Mesenchymal stem cell (in vitro differentiated cells and primary cell): ENCODE measurements at regions not wholly inside any gene's neighbourhood (a gene's known extent, or its start where the extent isn't known, plus 50 kb on each side); places are given as distances from the start of the nearest gene placed in this dataset.

Source experiments
- DNase-seq: peaks from one replicate; pipeline ENCODE4 v3.0.0-alpha.2; 2013
- H2AFZ ChIP-seq: one replicate; pipeline ENCODE4 v1.6.1; 2013; ENCODE audit warnings: low read depth, mild to moderate bottlenecking, control low read depth, inconsistent platforms, low read length, moderate library complexity
- H2AK5ac ChIP-seq: 2 replicates; pipeline ENCODE4 v1.6.1; 2013; ENCODE audit warnings: low read length, moderate library complexity, mild to moderate bottlenecking, inconsistent platforms; ENCODE audit not compliant: severe bottlenecking
- H2BK120ac ChIP-seq: one replicate; pipeline ENCODE4 v1.6.1; 2013; ENCODE audit warnings: low read depth, mild to moderate bottlenecking, inconsistent platforms, low read length, moderate library complexity
- H2BK12ac ChIP-seq, 2 experiments: one replicate each; pipeline ENCODE4 v1.6.1; 2013; ENCODE audit warnings: inconsistent platforms in 2 of 2, low read length in 2 of 2, mild to moderate bottlenecking in 2 of 2, moderate library complexity in 2 of 2, control low read depth in 1 of 2
- H2BK15ac ChIP-seq: one replicate; pipeline ENCODE4 v1.6.1; 2013; ENCODE audit warnings: mild to moderate bottlenecking, low read depth, inconsistent platforms; ENCODE audit not compliant: poor library complexity, severe bottlenecking
- H2BK5ac ChIP-seq: 2 replicates; pipeline ENCODE4 v1.6.1; 2013; ENCODE audit warnings: low read depth, mild to moderate bottlenecking, low read length, control low read depth, inconsistent platforms; ENCODE audit not compliant: poor library complexity, severe bottlenecking
- H3K14ac ChIP-seq, 2 experiments: one replicate each; pipeline ENCODE4 v1.6.1; 2013; ENCODE audit warnings: inconsistent platforms in 2 of 2, low read length in 2 of 2, control low read depth in 1 of 2, mild to moderate bottlenecking in 1 of 2, moderate library complexity in 1 of 2
- H3K18ac ChIP-seq, 2 experiments: one replicate each; pipeline ENCODE4 v1.6.1; 2013; ENCODE audit warnings: inconsistent platforms in 2 of 2, low read length in 2 of 2, control low read depth in 1 of 2, low read depth in 1 of 2, mild to moderate bottlenecking in 1 of 2
- H3K23ac ChIP-seq, 2 experiments: one replicate each; pipeline ENCODE4 v1.6.1; 2013; ENCODE audit warnings: inconsistent platforms in 2 of 2, low read length in 2 of 2, mild to moderate bottlenecking in 2 of 2, moderate library complexity in 2 of 2, control low read depth in 1 of 2
- H3K27ac ChIP-seq: 2 replicates; pipeline ENCODE4 v1.5.1; 2013; ENCODE audit warnings: mild to moderate bottlenecking, moderate library complexity, low read length, control low read depth, inconsistent platforms; ENCODE audit not compliant: poor library complexity, severe bottlenecking
- H3K27me3 ChIP-seq, 2 experiments: 2 replicates each; pipeline versions ENCODE4 v1.6.1 to v1.7.0; 2013; ENCODE audit warnings: low read length in 2 of 2, mild to moderate bottlenecking in 2 of 2, moderate library complexity in 2 of 2, control low read depth in 1 of 2, inconsistent platforms in 1 of 2; ENCODE audit not compliant: control insufficient read depth in 1 of 2, insufficient read depth in 1 of 2
- H3K36me3 ChIP-seq, 2 experiments: 2 replicates each; pipeline versions ENCODE4 v1.6.1 to v1.7.0; 2013; ENCODE audit warnings: low read length in 2 of 2, control low read depth in 1 of 2, inconsistent platforms in 1 of 2, low read depth in 1 of 2, mild to moderate bottlenecking in 1 of 2; ENCODE audit not compliant: insufficient read depth in 2 of 2, control insufficient read depth in 1 of 2
- H3K4ac ChIP-seq, 2 experiments: one replicate each; pipeline ENCODE4 v1.6.1; 2013; ENCODE audit warnings: inconsistent platforms in 2 of 2, low read length in 2 of 2, mild to moderate bottlenecking in 2 of 2, moderate library complexity in 2 of 2, control low read depth in 1 of 2, low read depth in 1 of 2
- H3K4me1 ChIP-seq: 2 replicates; pipeline ENCODE4 v1.6.1; 2013; ENCODE audit warnings: low read depth, low read length, control low read depth; ENCODE audit not compliant: control insufficient read depth, insufficient read depth
- H3K4me2 ChIP-seq: 2 replicates; pipeline ENCODE4 v1.6.1; 2013; ENCODE audit warnings: low read length, mild to moderate bottlenecking, inconsistent platforms; ENCODE audit not compliant: poor library complexity, severe bottlenecking
- H3K4me3 ChIP-seq, 2 experiments: 2 replicates each; pipeline versions ENCODE4 v1.5.1 to v1.7.0; 2013; ENCODE audit warnings: low read length in 2 of 2, mild to moderate bottlenecking in 2 of 2, control low read depth in 1 of 2, low read depth in 1 of 2; ENCODE audit not compliant: insufficient read depth in 1 of 2
- H3K79me1 ChIP-seq: replicated peaks from 2 replicates; pipeline ENCODE4 v1.6.1; 2013; ENCODE audit warnings: mild to moderate bottlenecking, control low read depth, low read length, inconsistent platforms; ENCODE audit not compliant: poor library complexity, severe bottlenecking
- H3K9ac ChIP-seq: 2 replicates; pipeline ENCODE4 v1.7.0; 2013; ENCODE audit warnings: mild to moderate bottlenecking, low read length, moderate library complexity
- H3K9me3 ChIP-seq: 2 replicates; pipeline ENCODE4 v1.7.0; 2013; ENCODE audit warnings: mild to moderate bottlenecking, low read length; ENCODE audit not compliant: control insufficient read depth
- H4K8ac ChIP-seq: one replicate; pipeline ENCODE4 v1.6.1; 2013; ENCODE audit warnings: inconsistent platforms, mild to moderate bottlenecking, low read length, moderate library complexity
- H4K91ac ChIP-seq: one replicate; pipeline ENCODE4 v1.6.1; 2013; ENCODE audit warnings: mild to moderate bottlenecking, low read length, inconsistent platforms
- WGBS: methylation state at CpG from one replicate; pipeline ENCODE4 v1.1.7; 2013; ENCODE audit warnings: mixed read lengths; 5-methylcytosine and 5-hydroxymethylcytosine counted together

DNA sequence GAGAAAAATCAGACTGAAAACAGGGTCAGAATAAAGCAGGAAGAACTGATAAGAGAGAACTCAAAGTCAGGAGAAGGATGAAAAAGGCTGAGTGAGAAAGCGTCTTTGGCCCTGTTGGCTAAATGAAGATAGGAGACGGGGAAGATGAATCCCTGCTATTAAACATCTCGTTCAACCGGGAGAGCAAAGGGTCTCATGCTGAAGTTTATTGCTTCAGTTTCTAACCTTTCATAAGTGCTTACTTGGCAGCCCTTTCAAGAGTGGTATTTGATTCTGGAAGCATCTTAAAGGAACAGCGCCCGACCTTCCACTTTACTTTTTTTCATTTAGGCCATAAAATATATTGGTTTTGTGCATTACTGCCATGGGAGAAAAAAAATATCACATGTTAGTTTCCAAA lies 288.3 kb upstream of the RBFOX1 start:
- H3K18ac ChIP-seq: no peak overlapping the region
- H3K27me3 ChIP-seq: no peaks in the 10 kb centered on the region
- H3K4me2 ChIP-seq: no peak overlapping the region
- no peak overlapping the region for H2BK5ac ChIP-seq
- no peak overlapping the region for H3K14ac ChIP-seq
- H3K9ac ChIP-seq: no peak overlapping the region
- H2BK15ac ChIP-seq: no peak overlapping the region
- H3K4me3 ChIP-seq: no peak overlapping the region
- H2BK120ac ChIP-seq: no peak overlapping the region
- no peak overlapping the region for H3K23ac ChIP-seq
- H3K36me3 ChIP-seq: no peaks in the 10 kb centered on the region
- DNase-seq: no peak
- peaks cover 13% of the 10 kb centered on the region for H3K9me3 ChIP-seq
- H2BK12ac ChIP-seq: no peak overlapping the region
- H3K27ac ChIP-seq: no peak overlapping the region
- no peak overlapping the region for H3K4ac ChIP-seq
- no peak overlapping the region for H2AFZ ChIP-seq
- no peak overlapping the region for H4K8ac ChIP-seq
- H3K4me1 ChIP-seq: no peaks in the 10 kb centered on the region
- no peak overlapping the region for H2AK5ac ChIP-seq
- H3K79me1 ChIP-seq: no peaks in the 10 kb centered on the region
- H4K91ac ChIP-seq: no peak overlapping the region
- WGBS: 74% methylated on average over 4 of the region's 6 CpGs

GRCh38 chr16:7038475-7038874 lies 294.2 kb upstream of the RBFOX1 start:
- no peak overlapping the region for H2BK15ac ChIP-seq
- H4K8ac ChIP-seq: no peak overlapping the region
- H4K91ac ChIP-seq: no peak overlapping the region
- no peak overlapping the region for H3K4ac ChIP-seq
- no peak overlapping the region for H3K4me3 ChIP-seq
- H3K14ac ChIP-seq: no peak overlapping the region
- H3K27ac ChIP-seq: no peak overlapping the region
- WGBS: 44% methylated on average over 4 of the region's 4 CpGs
- H2AK5ac ChIP-seq: no peak overlapping the region
- no peak overlapping the region for H3K23ac ChIP-seq
- H3K9ac ChIP-seq: no peak overlapping the region
- H3K27me3 ChIP-seq: no peaks in the 10 kb centered on the region
- no peaks in the 10 kb centered on the region for H3K36me3 ChIP-seq
- no peaks in the 10 kb centered on the region for H3K79me1 ChIP-seq
- no peak overlapping the region for H3K4me2 ChIP-seq
- H2BK12ac ChIP-seq: no peak overlapping the region
- no peak overlapping the region for H2AFZ ChIP-seq
- no peak overlapping the region for H2BK5ac ChIP-seq
- no peak overlapping the region for H3K18ac ChIP-seq
- no peak overlapping the region for H2BK120ac ChIP-seq
- H3K9me3 ChIP-seq: peaks cover 6% of the 10 kb centered on the region
- H3K4me1 ChIP-seq: no peaks in the 10 kb centered on the region
- no peak for DNase-seq

GRCh38 chr16:7037495-7037894 lies 295.1 kb upstream of the RBFOX1 start:
- H2AK5ac ChIP-seq: no peak overlapping the region
- no peak overlapping the region for H2BK120ac ChIP-seq
- no peak overlapping the region for H3K27ac ChIP-seq
- H2AFZ ChIP-seq: no peak overlapping the region
- H3K18ac ChIP-seq: no peak overlapping the region
- H3K36me3 ChIP-seq: no peaks in the 10 kb centered on the region
- H2BK12ac ChIP-seq: no peak overlapping the region
- H3K14ac ChIP-seq: no peak overlapping the region
- no peak overlapping the region for H3K4ac ChIP-seq
- H2BK5ac ChIP-seq: no peak overlapping the region
- no peaks in the 10 kb centered on the region for H3K79me1 ChIP-seq
- no peak overlapping the region for H4K8ac ChIP-seq
- H3K9me3 ChIP-seq: peaks cover 8% of the 10 kb centered on the region
- 76% methylated on average over 2 of the region's 4 CpGs for WGBS
- no peak overlapping the region for H4K91ac ChIP-seq
- no peak overlapping the region for H2BK15ac ChIP-seq
- no peak overlapping the region for H3K23ac ChIP-seq
- H3K4me3 ChIP-seq: no peak overlapping the region
- H3K4me2 ChIP-seq: no peak overlapping the region
- no peak for DNase-seq
- H3K9ac ChIP-seq: no peak overlapping the region
- no peaks in the 10 kb centered on the region for H3K4me1 ChIP-seq
- H3K27me3 ChIP-seq: no peaks in the 10 kb centered on the region

- H3K4ac ChIP-seq: no peak overlapping the region
- no peak overlapping the region for H3K18ac ChIP-seq
- H4K91ac ChIP-seq: no peak overlapping the region
- H2BK12ac ChIP-seq: no peak overlapping the region
- H3K9me3 ChIP-seq: peaks cover 8% of the 10 kb centered on the region
- no peak overlapping the region for H3K27ac ChIP-seq
- H2BK5ac ChIP-seq: no peak overlapping the region
- no peaks in the 10 kb centered on the region for H3K27me3 ChIP-seq
- no peak overlapping the region for H2BK15ac ChIP-seq
- no peak overlapping the region for H3K23ac ChIP-seq
- H3K14ac ChIP-seq: no peak overlapping the region
- no peak for DNase-seq
- no peak overlapping the region for H3K4me2 ChIP-seq
- H2AK5ac ChIP-seq: no peak overlapping the region
- H4K8ac ChIP-seq: no peak overlapping the region
- H3K9ac ChIP-seq: no peak overlapping the region
- H2AFZ ChIP-seq: no peak overlapping the region
- H3K4me1 ChIP-seq: no peaks in the 10 kb centered on the region
- H3K36me3 ChIP-seq: no peaks in the 10 kb centered on the region
- WGBS: 81% methylated on average over 2 of the region's 2 CpGs
- H3K79me1 ChIP-seq: no peaks in the 10 kb centered on the region
- no peak overlapping the region for H3K4me3 ChIP-seq
- no peak overlapping the region for H2BK120ac ChIP-seq
These were observed 301.6 kb upstream of the RBFOX1 start for GRCh38 chr16:7031031-7031430.
